Fibroblast of the aortic adventitia (primary cell): ENCODE measurements at regions not wholly inside any gene's neighbourhood (a gene's known extent, or its start where the extent isn't known, plus 50 kb on each side); places are given as distances from the start of the nearest gene placed in this dataset.
"Not testable (repeated sequence)": the region's sequence is repeated elsewhere in the genome, so short reads cannot be mapped to it uniquely, and the experiment has no call there.

Experiments used
- DNase-seq: peaks from one replicate; pipeline ENCODE4 v3.0.0-alpha.2; 2010; ENCODE audit warnings: low read depth
- H3K4me3 ChIP-seq: 2 replicates; pipeline ENCODE4 v1.5.1; 2011; ENCODE audit warnings: low read depth, mild to moderate bottlenecking, control low read depth, low read length, moderate library complexity
- CTCF ChIP-seq: IDR thresholded peaks from 2 replicates; pipeline ENCODE4 v1.5.1; 2011; ENCODE audit warnings: mild to moderate bottlenecking, low read length, control low read depth, inconsistent platforms; ENCODE audit not compliant: insufficient read depth

- H3K4me3 ChIP-seq, result no peak overlapping the region
- no peak for TF ChIP-seq CTCF
- no peak for DNase-seq
These were observed 102.4 kb upstream of the THUMPD2 start for GRCh38 chr2:39881494-39881893.

GRCh38 chr2:39879001-39879400 is 99.9 kb upstream of the THUMPD2 start:
- H3K4me3 ChIP-seq, DNase-seq: not testable (repeated sequence)

- DNase-seq, result no peak
- no peak overlapping the region for H3K4me3 ChIP-seq
- no peak for TF ChIP-seq CTCF
These were observed 96.8 kb upstream of the THUMPD2 start for GRCh38 chr2:39875914-39876267.

DNA sequence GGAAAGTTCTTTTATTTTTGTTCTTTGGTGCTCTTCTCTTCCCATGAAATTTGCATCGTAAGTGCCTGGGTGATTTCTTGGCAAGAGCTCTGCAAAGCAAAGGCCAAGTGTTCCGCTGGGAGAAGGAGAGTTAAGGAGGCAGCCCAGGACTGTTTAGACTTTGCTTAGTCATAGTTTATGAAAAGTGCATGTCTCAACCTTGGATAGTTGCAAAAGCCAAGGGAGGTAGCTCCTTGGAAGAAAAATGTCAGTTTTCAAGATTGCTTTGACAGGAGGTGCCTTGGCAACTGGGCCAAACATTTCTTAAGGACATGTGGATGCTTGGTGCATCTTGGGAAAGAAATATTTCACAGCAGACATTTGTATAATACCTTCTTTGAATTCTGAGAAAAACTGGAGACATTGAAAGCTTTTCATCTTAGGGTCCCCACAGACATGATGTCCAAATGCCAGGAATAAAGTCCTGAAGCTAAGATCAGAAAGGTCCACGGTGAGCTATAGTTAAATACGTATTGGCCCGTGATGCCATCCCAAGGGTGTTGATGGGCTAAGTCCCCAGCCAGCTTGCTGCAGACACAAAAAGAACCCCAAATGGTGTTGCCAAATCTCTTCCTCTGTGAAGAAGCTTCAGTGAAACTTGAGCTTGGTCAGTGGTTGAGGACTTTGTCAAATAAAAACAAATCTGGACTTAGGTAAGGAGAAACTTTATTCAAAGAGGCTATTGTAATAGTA is 96.3 kb upstream of the THUMPD2 start:
- DNase-seq, result peak; percentile 97
- TF ChIP-seq CTCF, result no peak

GRCh38 chr2:39874236-39874635 is 95.2 kb upstream of the THUMPD2 start:
- TF ChIP-seq CTCF, result no peak
- H3K4me3 ChIP-seq, result no peak overlapping the region
- DNase-seq, result no peak

More for the DNA sequence above, 96.3 kb upstream of the THUMPD2 start:
- no peak overlapping the region for H3K4me3 ChIP-seq

- H3K4me3 ChIP-seq, result no peak overlapping the region
- DNase-seq, result no peak
- TF ChIP-seq CTCF, result no peak
These were observed 94.5 kb upstream of the THUMPD2 start for GRCh38 chr2:39873586-39873985.

DNA sequence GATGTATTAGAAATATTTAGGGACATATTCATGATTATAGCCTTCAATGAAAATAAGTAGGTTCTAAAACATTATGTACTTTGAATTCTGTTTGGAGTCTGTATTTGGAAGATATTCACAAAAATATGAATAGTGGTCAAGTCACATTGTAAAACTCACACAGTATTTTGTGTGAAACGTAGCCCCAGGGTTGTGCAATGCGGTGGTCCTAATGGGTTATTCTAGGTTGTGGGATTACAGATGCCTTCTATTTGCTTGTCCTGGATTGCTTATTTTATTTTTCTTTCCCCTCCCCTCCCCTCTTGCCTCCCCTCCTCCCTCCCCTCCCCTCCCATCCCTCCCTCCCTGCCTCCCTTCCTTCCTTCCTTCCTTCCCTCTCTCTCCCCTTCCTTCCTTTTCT is 93.7 kb upstream of the THUMPD2 start:
- DNase-seq, result no peak
- TF ChIP-seq CTCF, result no peak

More for the DNA sequence above, 93.7 kb upstream of the THUMPD2 start:
- H3K4me3 ChIP-seq, result no peak overlapping the region
